GM12892 (cell line): ENCODE measurements at regions not wholly inside any gene's neighbourhood (a gene's known extent, or its start where the extent isn't known, plus 50 kb on each side); places are given as distances from the start of the nearest gene placed in this dataset.

ENCODE experiments used
- POLR2A ChIP-seq: IDR thresholded peaks from 2 replicates; pipeline ENCODE4 v1.6.1; 2011; ENCODE audit warnings: low read depth, low read length, control low read depth
- TAF1 ChIP-seq: IDR thresholded peaks from 2 replicates; pipeline ENCODE4 v1.6.1; 2011; ENCODE audit warnings: low read depth, mild to moderate bottlenecking, control low read depth, low read length, borderline replicate concordance

DNA sequence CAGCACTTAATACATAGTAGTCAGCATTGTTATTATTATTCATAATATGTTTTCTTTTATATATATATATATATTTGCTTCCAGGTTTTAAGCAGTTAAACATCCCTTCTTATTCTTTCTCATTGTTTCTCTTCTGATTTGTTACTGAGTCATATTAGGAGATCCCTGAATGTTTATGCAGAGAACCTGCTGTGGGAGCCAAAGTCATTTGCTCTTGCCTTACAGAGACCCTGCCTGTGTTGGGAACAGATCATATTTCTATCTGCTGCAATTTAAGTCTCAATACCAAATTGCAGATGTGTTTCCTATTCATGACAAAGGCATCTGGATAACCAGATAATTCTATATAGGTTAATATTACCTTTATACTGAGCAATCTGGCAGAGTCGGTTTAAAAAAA, 323.0 kb upstream of the UMPS start:
- TF ChIP-seq POLR2A, result no peak
- TF ChIP-seq TAF1, result no peak
